GM04503 (cell line): ENCODE measurements at regions not wholly inside any gene's neighbourhood (a gene's known extent, or its start where the extent isn't known, plus 50 kb on each side); places are given as distances from the start of the nearest gene placed in this dataset.
A peak's percentile ranks its signal among the peaks of the same experiment; 100 is the strongest.
"Not testable (repeated sequence)": the region's sequence is repeated elsewhere in the genome, so short reads cannot be mapped to it uniquely, and the experiment has no call there.

Source experiments
- DNase-seq: peaks from one replicate; pipeline ENCODE4 v3.0.0-alpha.2; 2012; ENCODE audit warnings: low read depth

GRCh38 chrX:13420545-13421183, 100.8 kb upstream of the ATXN3L start:
- DNase-seq = no peak

- DNase-seq = no peak
Observed at GRCh38 chrX:13419918-13420317, 100.1 kb upstream of the ATXN3L start.

DNA sequence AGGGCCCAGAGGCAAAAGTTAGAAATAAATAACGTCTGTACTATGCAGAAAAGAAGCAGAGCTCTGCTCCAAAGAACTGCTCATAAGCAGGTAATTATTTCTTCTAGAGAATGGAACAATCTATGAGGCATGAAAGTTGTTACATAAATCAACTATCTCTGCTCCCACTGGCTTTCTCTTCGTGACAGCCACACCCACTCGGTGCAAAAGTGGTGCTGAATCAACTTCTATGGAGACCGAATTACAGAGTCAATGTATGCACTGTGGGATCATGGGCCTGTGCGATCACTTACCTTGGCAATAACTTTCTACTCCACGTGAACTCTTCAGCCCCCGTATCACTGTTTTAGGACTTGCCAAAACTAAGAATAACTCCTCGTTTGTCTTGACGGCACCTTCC, 99.4 kb upstream of the ATXN3L start:
- no peak for DNase-seq

GRCh38 chrX:13418126-13419097, 98.6 kb upstream of the ATXN3L start:
- DNase-seq = peak; percentile 31

DNA sequence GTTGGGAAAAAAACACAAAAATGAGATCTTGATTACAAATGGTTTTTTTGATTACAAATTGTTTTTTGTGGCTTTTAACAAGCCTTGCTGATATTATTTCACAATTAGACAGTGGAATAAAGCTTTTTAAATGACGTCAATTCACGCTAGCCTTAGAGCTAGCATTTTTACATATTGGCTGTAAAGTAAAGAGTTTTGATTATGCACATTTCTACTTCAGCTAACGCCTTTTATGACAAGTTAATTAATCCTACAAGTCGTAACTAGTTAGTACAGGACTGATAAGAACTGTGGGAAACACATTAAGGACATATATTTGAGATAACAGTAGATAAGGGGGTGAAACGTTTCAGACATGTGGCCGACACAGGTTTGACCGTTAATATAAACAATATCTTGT, 95.7 kb upstream of the ATXN3L start:
- DNase-seq = no peak

DNA sequence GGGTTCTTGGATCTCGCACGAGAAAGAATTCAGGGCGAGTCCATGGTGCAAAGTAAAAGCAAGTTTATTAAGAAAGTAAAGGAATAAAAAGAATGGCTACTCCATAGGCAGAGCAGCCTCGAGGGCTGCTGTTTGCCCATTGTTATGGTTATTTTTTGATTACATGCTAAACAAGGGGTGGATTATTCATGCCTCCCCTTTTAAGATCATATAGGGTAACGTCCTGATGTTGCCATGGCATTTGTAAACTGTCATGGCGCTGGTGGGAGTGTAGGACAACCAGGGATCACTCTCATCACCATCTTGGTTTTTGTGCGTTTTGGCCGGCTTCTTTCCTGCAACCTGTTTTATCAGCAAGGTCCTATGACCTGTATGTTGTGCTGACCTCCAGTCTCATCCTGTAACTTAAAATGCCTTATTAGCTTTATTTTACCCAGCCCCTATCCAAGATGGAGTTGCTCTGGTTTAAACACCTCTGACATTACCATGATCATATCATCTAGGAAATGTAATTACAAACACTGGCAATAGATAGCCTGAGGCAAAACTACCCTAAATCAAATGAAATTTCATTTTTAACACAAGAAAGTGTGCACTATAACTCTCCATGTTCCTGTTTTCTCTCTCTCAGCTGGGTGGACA, 94.3 kb upstream of the ATXN3L start:
- no peak for DNase-seq

GRCh38 chrX:13412208-13412600, 92.4 kb upstream of the ATXN3L start:
- DNase-seq = no peak

- DNase-seq = no peak
Observed at GRCh38 chrX:13411496-13412207, 91.8 kb upstream of the ATXN3L start.

DNA sequence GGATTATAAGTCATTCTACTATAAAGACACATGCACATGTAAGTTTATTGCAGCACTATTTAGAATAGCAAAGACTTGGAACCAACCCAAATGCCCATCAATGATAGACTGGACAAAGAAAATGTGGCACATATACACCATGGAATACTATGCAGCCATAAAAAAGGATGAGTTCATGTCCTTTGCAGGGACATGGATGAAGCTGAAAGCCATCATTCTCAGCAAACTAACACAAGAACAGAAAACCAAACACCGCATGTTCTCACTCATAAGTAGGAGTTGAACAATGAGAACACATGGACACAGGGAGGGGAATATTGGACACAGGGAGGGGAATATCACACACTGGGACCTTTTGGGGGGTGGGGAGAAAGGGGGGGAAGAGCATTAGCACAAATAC, 88.7 kb upstream of the ATXN3L start:
- DNase-seq = not testable (repeated sequence)

GRCh38 chrX:13404777-13405176, 84.9 kb upstream of the ATXN3L start:
- DNase-seq = not testable (repeated sequence)

DNA sequence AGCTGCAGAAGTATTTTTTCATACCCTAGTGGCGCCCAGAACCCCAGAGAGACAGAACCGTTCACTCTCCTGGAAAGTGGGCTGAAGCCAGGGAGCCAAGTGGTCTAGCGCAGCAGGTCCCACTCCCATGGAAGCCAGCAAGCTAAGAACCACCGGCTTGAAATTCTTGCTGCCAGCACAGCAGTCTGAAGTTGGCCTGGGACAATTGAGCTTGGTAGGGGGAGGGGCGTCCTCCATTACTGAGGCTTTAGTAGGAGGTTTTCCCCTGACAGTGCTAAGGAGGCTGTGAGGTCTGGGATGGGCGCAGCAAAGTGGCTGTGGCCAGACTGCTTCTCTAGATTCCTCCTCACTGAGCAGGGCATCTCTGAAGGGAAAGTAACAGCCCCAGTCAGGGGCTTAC, 84.5 kb upstream of the ATXN3L start:
- no peak for DNase-seq

GRCh38 chrX:13401724-13402123, 81.9 kb upstream of the ATXN3L start:
- no peak for DNase-seq

DNA sequence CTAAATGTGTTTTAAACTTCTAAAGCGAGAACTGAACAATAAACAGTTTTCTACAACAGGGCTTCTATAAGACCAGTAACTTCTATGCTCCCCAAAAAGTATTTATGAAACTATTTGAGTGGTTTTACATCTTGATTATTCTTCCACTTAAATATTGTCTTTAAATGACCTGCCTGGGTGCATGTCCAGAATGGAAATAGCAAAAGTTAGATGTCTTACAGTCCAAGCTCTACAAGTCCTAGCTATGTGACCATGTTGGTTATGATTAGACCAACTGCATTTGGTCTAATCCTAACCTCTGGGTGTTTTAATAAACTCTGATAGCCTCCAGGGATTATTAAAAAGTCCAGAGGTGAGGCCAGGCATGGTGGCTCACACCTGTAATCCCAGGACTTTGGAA, 79.0 kb upstream of the ATXN3L start:
- no peak for DNase-seq

DNA sequence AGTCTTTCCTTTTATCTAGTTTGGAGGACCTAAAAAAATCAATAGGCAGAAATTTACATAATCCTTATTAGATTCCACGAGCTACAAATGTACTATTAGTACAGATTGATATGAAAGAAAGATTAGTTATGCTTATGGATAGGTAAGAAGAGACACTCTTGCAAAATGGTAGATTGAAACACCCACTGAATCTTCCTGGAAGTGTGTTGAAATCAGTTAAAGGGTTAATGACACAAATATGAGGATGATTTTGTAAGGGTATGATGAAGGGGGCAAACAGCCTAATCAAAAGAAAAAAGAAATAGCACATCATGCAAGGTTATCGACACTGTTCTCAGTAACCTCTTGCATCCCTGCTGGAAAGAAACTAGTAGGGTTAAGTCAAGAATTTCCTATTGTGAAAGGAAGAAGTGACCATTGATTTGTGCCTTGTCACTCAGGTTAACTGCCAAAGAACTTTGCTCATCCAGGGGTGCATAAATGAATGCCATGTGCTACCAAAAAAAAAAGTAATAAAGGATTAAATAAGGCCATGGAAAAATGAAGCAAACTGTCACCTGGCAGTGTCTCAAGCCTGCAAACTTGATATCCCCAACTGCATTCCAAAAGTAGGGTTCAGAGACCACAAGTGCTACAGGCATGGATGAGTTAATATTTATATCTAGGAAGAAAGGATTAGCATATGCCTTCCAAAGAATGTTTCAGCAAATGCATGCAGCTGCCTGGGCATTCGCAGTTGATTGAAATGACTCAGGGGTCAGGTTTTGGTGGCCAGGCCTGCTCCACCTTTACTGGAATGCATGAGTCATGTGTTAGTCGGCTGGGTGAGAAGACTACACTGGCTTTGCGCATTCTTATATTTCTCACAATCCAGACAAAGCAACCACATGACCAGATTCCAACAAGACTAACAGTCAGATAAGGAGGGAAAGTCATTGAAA, 78.3 kb upstream of the ATXN3L start:
- DNase-seq = peak; percentile 100

- DNase-seq = peak; percentile 47
Observed at GRCh38 chrX:13396924-13397323, 77.1 kb upstream of the ATXN3L start.

GRCh38 chrX:13389501-13389900, 69.6 kb upstream of the ATXN3L start:
- DNase-seq = no peak

DNA sequence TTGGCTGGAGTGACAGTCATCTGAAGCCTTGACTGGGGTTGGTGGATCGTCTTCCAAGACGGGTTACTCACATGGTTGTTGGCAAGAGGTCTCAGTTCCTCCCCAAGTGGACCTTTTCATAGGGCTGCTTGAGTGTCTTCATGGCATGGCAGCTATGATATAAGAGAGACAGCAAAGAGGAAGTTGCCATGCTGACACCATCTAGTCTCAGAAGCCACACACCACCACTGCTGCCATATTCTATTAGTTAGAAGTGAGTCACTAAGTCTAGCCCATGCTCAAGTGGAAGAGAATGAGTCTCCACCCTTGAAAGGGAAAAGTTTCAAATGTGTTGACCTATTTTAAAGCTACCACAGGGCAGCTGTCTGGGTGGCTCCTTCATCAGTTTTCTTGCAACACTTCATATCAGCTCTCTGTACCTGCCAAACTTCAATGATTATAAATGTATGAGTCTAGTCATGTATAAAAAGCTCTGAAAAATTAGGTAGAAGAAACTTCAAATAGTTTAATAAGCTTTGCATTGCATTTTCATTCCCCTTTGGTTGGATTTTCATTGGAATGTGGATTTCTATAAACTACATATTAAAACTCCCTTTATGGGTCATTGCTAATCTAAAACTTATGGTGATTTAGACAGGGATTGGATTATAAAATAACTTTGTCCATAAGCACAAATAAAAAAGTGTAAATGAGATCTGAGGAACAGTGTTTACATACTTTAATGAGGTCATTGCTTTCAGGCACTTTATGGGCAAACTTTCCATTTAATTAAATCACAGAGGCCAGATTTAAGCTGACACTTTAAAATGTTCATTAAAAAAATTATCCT, 68.0 kb upstream of the ATXN3L start:
- peak; percentile 39 for DNase-seq

DNA sequence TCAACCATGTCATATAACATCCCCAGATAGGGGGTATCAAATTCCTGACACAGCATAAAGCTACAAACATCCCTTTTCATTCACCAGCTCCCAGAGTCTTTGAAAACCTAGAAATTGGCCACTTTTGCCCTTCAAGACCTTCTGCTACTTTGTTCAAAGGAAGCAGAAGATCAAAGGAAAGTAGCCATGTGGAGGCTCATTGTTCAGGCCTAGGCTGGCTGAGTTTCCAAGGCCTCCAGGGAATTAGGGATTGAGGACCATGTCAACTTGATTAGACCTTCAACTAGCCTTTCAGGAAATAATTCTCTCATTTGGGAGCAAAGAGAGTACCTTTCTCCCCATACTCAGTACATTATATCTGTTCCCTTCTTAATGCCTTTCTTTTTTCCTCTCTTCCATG, 66.8 kb upstream of the ATXN3L start:
- no peak for DNase-seq

DNA sequence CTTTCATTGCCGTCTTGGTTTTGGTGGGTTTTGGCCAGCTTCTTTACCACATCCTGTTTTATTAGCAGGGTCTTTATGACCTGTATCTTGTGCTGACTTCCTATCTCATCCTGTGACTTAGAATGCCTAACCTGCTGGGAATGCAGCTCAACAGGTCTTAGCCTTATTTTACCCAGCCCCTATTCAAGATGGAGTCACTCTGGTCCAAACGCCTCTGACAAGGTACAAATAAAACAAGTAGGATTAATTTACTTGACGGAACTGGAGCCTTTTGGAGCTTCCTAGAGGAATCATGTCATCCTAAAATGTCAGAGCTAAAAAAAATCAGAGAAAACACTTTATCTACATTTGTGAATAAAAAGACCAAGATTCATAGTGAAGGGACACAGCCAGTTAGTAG, 66.2 kb upstream of the ATXN3L start:
- no peak for DNase-seq

GRCh38 chrX:13383907-13384306, 64.1 kb upstream of the ATXN3L start:
- DNase-seq = no peak
